ENCODE measurements at regions not wholly inside any gene's neighbourhood (a gene's known extent, or its start where the extent isn't known, plus 50 kb on each side); places are given as distances from the start of the nearest gene placed in this dataset.

GRCh38 chr10:52662256-52662655 lies 110.3 kb downstream of the MBL2 start:
- no peak for TF ChIP-seq GATA3 (IDR thresholded peaks at IDR 0.05; ENCODE audit: low read depth, low read length)
- TF ChIP-seq GATA2 (IDR thresholded peaks at IDR 0.05; ENCODE audit: low read depth, low read length), result no peak
